ENCODE measurements at regions not wholly inside any gene's neighbourhood (a gene's known extent, or its start where the extent isn't known, plus 50 kb on each side); places are given as distances from the start of the nearest gene placed in this dataset.

- TF ChIP-seq BHLHE40 (IDR thresholded peaks at IDR 0.05; ENCODE audit: low read depth, low read length) (no peak), POLR2A (IDR thresholded peaks at IDR 0.05; ENCODE audit: low read length) (no peak), RFX5 (IDR thresholded peaks at IDR 0.05) (no peak), CTCF (IDR thresholded peaks at IDR 0.05) (no peak), HES2 (IDR thresholded peaks at IDR 0.05) (no peak), ZC3H11A (IDR thresholded peaks at IDR 0.05) (no peak), MYC (IDR thresholded peaks at IDR 0.05; ENCODE audit: borderline replicate concordance, low read length) (no peak), FOSL2 (IDR thresholded peaks at IDR 0.05) (no peak), FOSL2 (CRISPR knock-in tag; IDR thresholded peaks at IDR 0.05) (no peak), EP300 (IDR thresholded peaks at IDR 0.05) (no peak), CEBPB (IDR thresholded peaks at IDR 0.05) (no peak), MAX (IDR thresholded peaks at IDR 0.05) (no peak), RAD21 (conservative IDR thresholded peaks at IDR 0.05 in 1 of 2, IDR thresholded peaks at IDR 0.05 in 1 of 2) (no peak), ZFP36 (IDR thresholded peaks at IDR 0.05; ENCODE audit: borderline replicate concordance, partially characterized antibody) (no peak)
Observed at GRCh38 chrX:106246511-106246910, 78.4 kb downstream of the PWWP3B start.
